KOPT-K1 (cell line): ENCODE measurements at regions not wholly inside any gene's neighbourhood (a gene's known extent, or its start where the extent isn't known, plus 50 kb on each side); places are given as distances from the start of the nearest gene placed in this dataset.

Source experiments
- H3K27ac ChIP-seq: fragments of 200-600 bp; sonication (generic); 2 replicates; pipeline ENCODE4 v1.5.1; 2016; ENCODE audit warnings: antibody characterized with exemption, mild to moderate bottlenecking, low read depth, low read length; ENCODE audit not compliant: poor library complexity, severe bottlenecking
- H3K36me3 ChIP-seq: fragments of 200-600 bp; sonication (generic); 2 replicates; pipeline ENCODE4 v1.5.1; 2017; ENCODE audit warnings: antibody characterized with exemption, mild to moderate bottlenecking, low read length, moderate library complexity; ENCODE audit not compliant: insufficient read depth
- H3K9me3 ChIP-seq: fragments of 200-600 bp; sonication (generic); 2 replicates; pipeline ENCODE4 v1.5.1; 2017; ENCODE audit warnings: antibody characterized with exemption, low read length, mild to moderate bottlenecking; ENCODE audit not compliant: insufficient read depth, poor library complexity, severe bottlenecking

DNA sequence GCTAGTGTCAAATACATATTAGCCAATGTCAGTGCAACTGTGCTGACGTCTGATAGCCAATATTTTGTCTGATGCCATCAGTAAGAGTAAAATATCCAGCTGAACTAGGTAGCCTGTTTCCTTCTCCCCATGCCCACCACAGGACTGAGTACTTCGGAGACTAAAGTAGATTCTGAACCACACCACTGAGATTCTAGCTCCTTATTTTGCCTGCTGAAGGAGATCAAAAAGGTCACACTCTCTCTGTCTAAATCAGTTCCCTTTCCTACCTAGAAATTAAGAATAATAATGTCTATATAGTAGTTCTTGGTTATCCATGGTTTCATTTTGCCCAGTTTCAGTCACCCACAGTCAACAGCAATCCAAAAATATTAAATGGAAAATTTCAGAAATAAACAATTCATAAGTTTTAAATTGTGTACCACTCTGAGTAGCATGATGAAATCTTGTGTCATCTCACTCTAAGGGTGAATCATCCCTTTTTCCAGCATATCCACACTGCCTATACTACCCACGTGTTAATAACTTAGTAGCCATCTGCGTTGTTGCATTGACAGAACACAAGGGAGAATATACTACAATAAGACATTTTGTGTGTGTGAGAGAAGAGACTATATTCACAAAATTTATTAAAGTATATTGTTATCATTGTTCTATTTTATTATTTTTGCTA is 1043.3 kb upstream of the PIK3C3 start:
- Histone ChIP-seq H3K9me3 (no peaks in the 10 kb centered on the region), H3K36me3 (no peaks in the 10 kb centered on the region), H3K27ac (no peak overlapping the region)

DNA sequence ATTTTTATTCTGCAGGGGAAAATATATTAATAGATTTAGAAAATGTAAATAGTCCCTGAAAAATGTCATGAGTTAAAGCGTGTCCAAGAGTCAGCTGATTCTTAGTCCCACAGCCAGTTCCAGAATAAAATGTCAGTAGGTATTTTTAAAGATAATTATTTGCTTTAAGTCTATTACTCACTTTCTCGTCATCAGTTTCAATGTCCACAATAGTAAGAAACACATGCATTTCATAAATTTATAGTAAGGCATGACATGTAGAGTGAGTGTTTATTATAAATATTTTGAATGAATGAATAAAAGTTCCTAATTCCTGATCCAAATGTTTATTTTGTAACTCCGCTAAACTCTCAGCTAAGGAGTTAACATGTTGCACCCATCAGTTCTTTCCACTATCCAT is 1044.0 kb upstream of the PIK3C3 start:
- H3K36me3 ChIP-seq, result no peaks in the 10 kb centered on the region
- H3K27ac ChIP-seq, result no peak overlapping the region
- no peaks in the 10 kb centered on the region for H3K9me3 ChIP-seq

DNA sequence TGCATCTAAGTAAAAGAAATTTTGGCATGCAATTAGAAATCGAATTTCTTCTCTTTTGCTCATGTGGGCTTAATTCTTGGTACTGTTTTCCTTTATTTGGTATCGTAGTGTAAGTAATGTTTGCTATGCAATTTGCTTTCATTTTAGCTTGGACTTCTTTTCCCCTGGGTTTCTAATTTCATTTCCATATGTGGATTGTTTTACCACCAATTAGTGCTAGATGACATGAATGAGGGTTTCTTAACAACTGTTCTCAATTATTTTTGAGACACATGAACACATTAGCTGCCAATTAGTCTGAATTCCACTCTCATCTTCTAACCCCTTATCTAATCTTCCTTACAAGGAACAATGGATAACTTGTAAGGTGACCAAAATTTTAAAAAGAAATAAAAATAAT is 1047.2 kb upstream of the PIK3C3 start:
- Histone ChIP-seq H3K9me3 (no peaks in the 10 kb centered on the region), H3K36me3 (no peaks in the 10 kb centered on the region), H3K27ac (no peak overlapping the region)

DNA sequence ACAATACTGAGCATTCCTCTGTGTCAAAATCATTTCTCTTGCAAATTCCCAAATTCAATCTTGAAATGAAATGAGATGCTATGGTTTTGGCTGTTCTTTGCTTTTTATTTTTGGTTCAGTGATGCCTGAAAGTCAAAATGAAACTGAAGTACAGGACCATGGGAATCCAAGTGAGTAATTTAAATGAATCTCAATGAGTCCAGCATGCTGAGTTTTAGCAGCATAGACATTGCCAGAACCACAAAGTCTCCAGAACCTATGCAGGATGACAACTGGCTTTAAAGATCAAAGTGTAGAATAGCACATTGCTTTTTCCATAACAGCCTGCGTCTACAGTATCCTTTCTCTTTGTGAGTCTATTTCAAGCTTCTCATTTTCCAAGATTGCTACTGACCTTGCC is 1050.7 kb upstream of the PIK3C3 start:
- Histone ChIP-seq H3K27ac (no peak overlapping the region), H3K9me3 (no peaks in the 10 kb centered on the region), H3K36me3 (no peaks in the 10 kb centered on the region)

DNA sequence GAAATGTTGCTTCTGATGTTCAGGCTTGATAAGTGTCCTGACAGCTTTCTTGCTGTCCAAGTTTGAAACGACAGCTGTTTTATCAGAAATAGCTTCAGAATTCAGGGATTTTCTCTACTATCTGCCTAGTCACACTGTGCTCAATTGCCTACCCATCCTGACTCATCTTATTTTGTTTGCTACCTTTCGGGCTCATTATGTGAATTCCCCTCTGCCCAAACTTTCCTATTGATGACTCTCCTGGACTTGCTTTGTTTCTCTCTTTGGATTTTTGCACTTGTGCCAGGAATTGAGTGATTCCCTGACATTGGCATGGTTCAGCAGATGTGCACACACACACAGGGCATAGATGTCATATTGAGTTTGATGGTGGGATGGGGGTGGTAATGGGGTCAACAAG is 1052.6 kb upstream of the PIK3C3 start:
- H3K9me3 ChIP-seq, result no peaks in the 10 kb centered on the region
- no peaks in the 10 kb centered on the region for H3K36me3 ChIP-seq
- no peak overlapping the region for H3K27ac ChIP-seq

DNA sequence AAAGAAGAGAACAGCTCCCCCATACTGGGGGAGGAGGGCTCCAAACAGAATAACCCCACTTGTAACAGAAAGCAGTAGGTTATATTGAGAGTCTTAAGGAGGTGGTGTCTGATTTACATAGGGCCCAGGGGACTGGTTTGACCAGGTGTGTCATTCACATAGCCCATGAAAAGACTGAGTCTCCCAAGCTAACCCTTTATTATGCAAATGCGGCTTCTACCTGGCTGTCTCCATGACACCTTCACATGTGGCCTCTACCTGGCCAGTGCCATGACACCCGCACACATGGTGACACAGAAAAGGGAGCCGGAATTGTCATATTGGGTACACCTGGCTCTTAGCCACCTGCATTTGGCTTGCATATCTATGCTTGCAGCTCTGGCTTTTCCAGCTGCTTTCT is 1057.2 kb upstream of the PIK3C3 start:
- Histone ChIP-seq H3K9me3 (no peaks in the 10 kb centered on the region), H3K27ac (no peak overlapping the region), H3K36me3 (no peaks in the 10 kb centered on the region)

DNA sequence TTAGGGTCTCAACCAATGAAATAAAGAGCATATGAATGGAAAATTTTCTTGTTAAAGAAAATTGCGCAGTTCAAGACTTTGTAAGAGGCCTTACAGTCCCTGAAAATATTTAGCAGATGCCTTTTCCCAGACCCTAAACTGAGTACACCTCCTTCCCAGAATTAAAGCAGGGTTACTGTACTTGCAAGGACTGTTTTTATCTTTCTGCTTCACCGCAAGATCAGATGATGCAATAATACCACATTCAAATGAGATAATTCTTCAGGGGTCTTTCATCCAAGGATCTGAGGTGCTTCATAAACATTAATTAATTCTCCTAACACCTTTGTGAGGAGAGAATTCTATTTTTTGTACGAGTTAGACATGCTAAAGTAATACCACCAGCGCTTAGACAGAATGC is 1071.8 kb upstream of the PIK3C3 start:
- no peaks in the 10 kb centered on the region for H3K36me3 ChIP-seq
- H3K27ac ChIP-seq, result no peak overlapping the region
- H3K9me3 ChIP-seq, result no peaks in the 10 kb centered on the region

DNA sequence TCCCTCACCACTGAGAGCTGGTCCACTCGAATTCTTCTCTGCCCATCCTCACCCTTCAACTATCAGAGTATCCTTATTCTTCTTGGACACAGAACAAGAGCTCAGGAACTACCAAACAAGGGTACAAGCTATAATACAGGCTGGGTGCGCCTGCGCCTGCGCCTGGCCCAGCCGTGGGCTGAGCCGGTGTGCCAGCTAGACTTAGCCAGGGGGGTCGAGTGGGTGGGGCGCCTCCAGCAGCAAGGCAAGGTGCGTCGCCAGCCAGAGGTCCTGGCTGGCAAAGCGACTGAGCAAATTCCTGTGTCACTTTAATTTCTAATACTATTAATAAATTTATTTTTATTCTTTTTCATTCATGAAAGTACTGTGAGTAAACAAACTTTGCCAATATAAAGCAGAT is 1072.6 kb upstream of the PIK3C3 start:
- no peaks in the 10 kb centered on the region for H3K9me3 ChIP-seq
- no peak overlapping the region for H3K27ac ChIP-seq
- H3K36me3 ChIP-seq, result no peaks in the 10 kb centered on the region

DNA sequence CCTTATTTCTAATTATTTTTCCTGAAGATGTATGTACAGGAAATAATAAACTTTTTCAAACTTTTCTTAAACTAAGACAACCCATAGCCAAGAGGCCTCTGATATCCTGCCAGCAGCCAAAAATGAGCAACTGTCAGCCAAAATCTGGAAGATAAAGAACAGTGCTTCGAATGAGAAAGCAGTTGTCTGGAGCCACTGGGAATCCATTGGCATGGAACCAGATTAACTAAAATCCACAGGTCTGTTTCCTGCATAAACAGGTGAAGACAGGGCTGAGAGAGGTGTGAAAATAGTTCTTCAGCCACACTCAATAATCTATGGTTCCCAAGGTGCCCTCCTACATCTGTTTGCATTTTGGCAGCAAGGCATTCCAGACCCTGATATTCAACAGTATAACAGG is 1076.7 kb upstream of the PIK3C3 start:
- Histone ChIP-seq H3K36me3 (no peaks in the 10 kb centered on the region), H3K9me3 (no peaks in the 10 kb centered on the region), H3K27ac (no peak overlapping the region)

DNA sequence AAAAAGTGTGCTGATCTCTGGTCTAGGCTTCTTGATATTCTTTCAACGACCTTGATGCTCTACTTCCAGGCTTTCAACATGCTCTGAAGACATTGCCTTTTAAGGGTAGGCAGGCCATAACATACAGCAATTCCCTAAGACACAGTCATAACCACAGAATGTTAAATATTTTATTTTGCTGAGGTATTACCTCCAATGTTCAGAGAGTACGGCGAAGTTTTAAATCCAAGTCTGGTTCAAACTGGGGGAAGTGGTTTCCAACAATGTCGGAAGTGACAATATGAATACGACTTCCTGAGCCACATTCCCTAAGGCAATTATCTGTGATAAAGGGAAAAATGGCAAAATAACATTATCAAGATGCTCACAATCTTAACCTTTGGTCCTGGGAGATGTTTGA is 1077.9 kb upstream of the PIK3C3 start:
- Histone ChIP-seq H3K36me3 (no peaks in the 10 kb centered on the region), H3K9me3 (no peaks in the 10 kb centered on the region), H3K27ac (no peak overlapping the region)

DNA sequence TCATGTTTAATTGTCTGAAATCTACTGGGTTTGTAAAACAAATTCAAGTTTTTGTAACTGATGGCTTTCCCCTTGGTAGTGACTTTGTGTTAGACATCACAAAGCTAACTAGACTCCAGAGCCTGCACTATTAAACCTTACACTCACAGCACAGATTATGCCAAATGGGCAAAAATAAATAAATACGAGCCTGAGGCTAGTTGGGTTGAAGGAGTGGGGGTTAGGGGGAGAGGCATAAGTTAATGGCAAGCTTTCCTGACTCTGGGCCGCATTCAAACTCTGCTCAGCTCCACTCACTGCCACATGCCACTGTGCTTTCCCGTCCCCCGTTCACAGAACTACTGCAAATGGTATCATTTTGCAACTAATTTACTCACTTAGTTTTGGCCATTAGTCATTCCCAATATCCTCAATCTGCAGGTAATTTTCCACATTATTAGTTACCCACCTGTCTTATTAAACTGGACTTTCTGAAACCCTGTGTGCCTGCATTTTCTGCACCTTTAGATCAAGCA is 1079.9 kb upstream of the PIK3C3 start:
- Histone ChIP-seq H3K27ac (no peak overlapping the region), H3K9me3 (no peaks in the 10 kb centered on the region), H3K36me3 (no peaks in the 10 kb centered on the region)

DNA sequence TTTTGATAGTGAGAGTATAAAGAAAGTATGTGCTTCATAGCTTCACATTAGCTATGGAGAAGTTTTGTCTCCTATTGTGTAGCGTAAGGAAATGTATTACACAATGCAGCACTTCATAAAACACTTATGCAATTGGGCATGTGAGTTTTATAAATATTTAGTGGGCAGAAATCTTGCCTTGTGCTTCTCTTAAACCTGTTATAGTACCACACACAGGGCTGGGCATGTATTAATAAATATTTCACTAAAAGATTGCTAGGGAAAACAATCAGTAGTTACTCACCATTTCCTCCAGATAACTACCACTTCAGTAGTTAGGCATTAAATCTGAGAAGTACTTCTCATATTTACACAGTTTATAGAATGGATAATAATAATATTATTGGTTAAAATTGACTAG is 1080.8 kb upstream of the PIK3C3 start:
- H3K36me3 ChIP-seq, result no peaks in the 10 kb centered on the region
- H3K9me3 ChIP-seq, result no peaks in the 10 kb centered on the region
- H3K27ac ChIP-seq, result no peak overlapping the region

DNA sequence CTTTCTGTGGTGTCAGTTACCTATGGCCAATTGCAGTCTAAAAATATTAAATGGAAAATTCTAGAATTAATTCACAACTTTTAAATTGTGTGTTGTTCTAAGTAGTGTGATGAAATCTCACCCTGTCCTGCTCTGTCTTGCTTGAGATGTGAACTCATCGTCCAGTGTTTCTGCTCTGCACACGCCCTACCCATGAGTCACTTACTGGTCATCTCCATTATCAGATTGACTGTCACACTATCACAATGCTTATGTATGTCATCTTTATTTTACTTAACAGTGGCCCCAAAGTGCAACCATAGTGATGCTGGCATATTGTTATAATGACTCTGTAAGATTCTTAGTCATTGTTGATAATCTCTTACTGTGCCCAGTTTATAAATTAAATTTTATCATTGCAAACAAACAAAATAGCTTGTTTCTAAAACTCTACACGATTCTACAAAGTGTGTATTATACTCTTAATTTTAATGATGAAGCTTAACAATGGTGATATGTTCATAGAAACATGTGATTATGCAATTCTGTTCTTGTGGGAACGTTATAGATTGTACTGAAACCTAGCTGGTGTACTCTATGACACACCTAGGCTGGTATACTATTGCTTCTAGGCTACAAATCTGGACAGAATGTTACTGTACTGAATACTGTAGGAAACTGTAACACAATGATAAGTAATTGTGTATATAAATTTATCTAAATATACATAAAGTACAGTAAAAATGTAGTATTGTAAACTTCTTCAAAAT is 1086.8 kb upstream of the PIK3C3 start:
- no peak overlapping the region for H3K27ac ChIP-seq
- no peaks in the 10 kb centered on the region for H3K36me3 ChIP-seq
- no peaks in the 10 kb centered on the region for H3K9me3 ChIP-seq

DNA sequence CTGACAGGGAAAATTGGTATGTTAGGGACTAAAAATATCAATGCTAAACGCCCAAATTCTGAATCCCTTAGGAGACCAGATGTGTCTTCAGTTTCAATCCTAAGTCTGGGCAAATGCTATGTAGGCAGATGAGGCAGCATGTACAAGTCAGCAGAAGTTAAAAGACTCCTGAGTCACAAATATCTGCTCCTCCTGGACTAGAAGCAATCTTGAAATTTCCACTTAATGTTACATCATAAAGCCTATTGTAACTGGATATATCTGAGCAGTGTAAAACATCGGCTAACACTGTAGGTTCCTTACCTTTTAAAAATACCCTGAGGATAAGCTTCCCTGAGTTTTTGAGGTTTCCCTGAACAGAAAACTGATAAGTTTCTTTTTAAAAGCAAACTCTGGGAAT is 1087.6 kb upstream of the PIK3C3 start:
- H3K9me3 ChIP-seq, result no peaks in the 10 kb centered on the region
- H3K36me3 ChIP-seq, result no peaks in the 10 kb centered on the region
- H3K27ac ChIP-seq, result no peak overlapping the region

DNA sequence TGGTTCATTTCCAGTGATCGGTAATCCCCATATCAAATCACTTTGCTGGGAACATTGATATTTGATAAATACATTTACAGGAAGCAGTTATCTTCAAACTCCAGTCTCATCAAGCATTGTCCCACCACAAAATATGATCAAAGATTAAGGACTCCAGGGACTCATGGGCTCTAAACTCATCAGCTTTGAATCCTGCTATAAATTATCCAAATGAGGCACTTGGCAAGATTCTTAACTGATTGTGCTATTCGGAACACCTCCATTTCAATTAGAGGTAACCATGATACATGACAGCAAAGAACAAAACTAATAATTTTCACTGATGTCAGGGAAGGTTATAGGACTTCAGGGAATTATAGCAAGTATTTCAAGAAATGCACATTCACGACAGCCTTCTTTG is 1088.1 kb upstream of the PIK3C3 start:
- Histone ChIP-seq H3K27ac (no peak overlapping the region), H3K9me3 (no peaks in the 10 kb centered on the region), H3K36me3 (no peaks in the 10 kb centered on the region)
